Keratinocyte (primary cell): ENCODE measurements at regions not wholly inside any gene's neighbourhood (a gene's known extent, or its start where the extent isn't known, plus 50 kb on each side); places are given as distances from the start of the nearest gene placed in this dataset.

Experiments
- DNase-seq: peaks from one replicate; pipeline ENCODE4 v3.0.0-alpha.2; 2011; ENCODE audit warnings: low read depth, missing footprints, low spot score
- FAIRE-seq: peaks from 2 replicates; lab custom pipeline; 2011; peaks lifted over from hg19 to GRCh38; lab: Jason Lieb, UNC
- H2AFZ ChIP-seq: 2 replicates; pipeline ENCODE4 v1.6.0; 2012; ENCODE audit warnings: low read length, control low read depth, inconsistent platforms; ENCODE audit not compliant: control insufficient read depth
- H3K27ac ChIP-seq: 2 replicates; pipeline ENCODE4 v1.5.1; 2011; ENCODE audit warnings: low read length; ENCODE audit not compliant: control insufficient read depth, insufficient read depth
- H3K27me3 ChIP-seq: 3 replicates; pipeline ENCODE4 v1.6.0; 2011; ENCODE audit warnings: low read length; ENCODE audit not compliant: control insufficient read depth, insufficient read depth; ENCODE audit errors: extremely low read depth
- H3K36me3 ChIP-seq, 2 experiments: 2 replicates in 1 of 2; 3 replicates in 1 of 2; pipeline ENCODE4 v1.5.1; 2011; ENCODE audit warnings: low read length in 2 of 2, mild to moderate bottlenecking in 1 of 2; ENCODE audit not compliant: control insufficient read depth in 2 of 2, insufficient read depth in 2 of 2; ENCODE audit errors: extremely low read depth in 1 of 2
- H3K4me1 ChIP-seq: 3 replicates; pipeline ENCODE4 v1.5.1; 2011; ENCODE audit warnings: low read length; ENCODE audit not compliant: control insufficient read depth, insufficient read depth; ENCODE audit errors: extremely low read depth
- H3K4me2 ChIP-seq: 3 replicates; pipeline ENCODE4 v1.6.0; 2011; ENCODE audit warnings: low read depth, low read length; ENCODE audit not compliant: control insufficient read depth, insufficient read depth; ENCODE audit errors: extremely low read depth
- H3K4me3 ChIP-seq, 3 experiments: fragments of 200-600 bp in 1 of 3; sonication (generic) in 1 of 3; 2 replicates in 2 of 3; 3 replicates in 1 of 3; pipeline ENCODE4 v1.5.1; 2011 to 2016; ENCODE audit warnings: low read length in 3 of 3, mild to moderate bottlenecking in 3 of 3, control low read depth in 2 of 3, inconsistent platforms in 1 of 3, low read depth in 1 of 3, mixed read lengths in 1 of 3, mixed run types in 1 of 3, moderate library complexity in 1 of 3; ENCODE audit not compliant: control insufficient read depth in 2 of 3, insufficient read depth in 2 of 3; ENCODE audit errors: extremely low read depth in 1 of 3
- H3K79me2 ChIP-seq: 2 replicates; pipeline ENCODE4 v1.6.0; 2012; ENCODE audit warnings: low read length; ENCODE audit not compliant: control insufficient read depth, insufficient read depth
- H3K9ac ChIP-seq: 3 replicates; pipeline ENCODE4 v1.6.0; 2011; ENCODE audit warnings: low read length; ENCODE audit not compliant: control insufficient read depth, insufficient read depth; ENCODE audit errors: extremely low read depth
- H3K9me1 ChIP-seq: 3 replicates; pipeline ENCODE4 v1.6.0; 2011; ENCODE audit warnings: low read length; ENCODE audit not compliant: control insufficient read depth, insufficient read depth; ENCODE audit errors: extremely low read depth
- H3K9me3 ChIP-seq: 2 replicates; pipeline ENCODE4 v1.5.1; 2012; ENCODE audit warnings: low read depth, low read length; ENCODE audit not compliant: control insufficient read depth
- H4K20me1 ChIP-seq: 3 replicates; pipeline ENCODE4 v1.6.0; 2011; ENCODE audit warnings: low read length; ENCODE audit not compliant: control insufficient read depth, insufficient read depth; ENCODE audit errors: extremely low read depth
- CTCF ChIP-seq, 3 experiments: IDR thresholded peaks in 1 of 3; conservative IDR thresholded peaks in 1 of 3; optimal IDR thresholded peaks in 1 of 3; 2 replicates in 2 of 3; 3 replicates in 1 of 3; pipeline versions ENCODE3 to v1.5.1; 2011; ENCODE audit warnings: low read length in 3 of 3, mild to moderate bottlenecking in 3 of 3, moderate library complexity in 2 of 3, control low read depth in 1 of 3, inconsistent platforms in 1 of 3; ENCODE audit not compliant: insufficient read depth in 2 of 3; ENCODE audit errors: extremely low read depth in 1 of 3
- EZH2 ChIP-seq: IDR thresholded peaks from one replicate; pipeline ENCODE4 v1.6.1; 2012; ENCODE audit warnings: inconsistent platforms, mild to moderate bottlenecking, low read length, moderate library complexity
- dilution Hi-C: fragments of 300-500 bp; cut with MboI; formaldehyde crosslinking; loops from one replicate; pipeline ENCODE4 v1.7.0; 2020; ENCODE audit warnings: low sequenced_read_pairs; ENCODE audit not compliant: extremely low pct_ligation_motif_present

DNA sequence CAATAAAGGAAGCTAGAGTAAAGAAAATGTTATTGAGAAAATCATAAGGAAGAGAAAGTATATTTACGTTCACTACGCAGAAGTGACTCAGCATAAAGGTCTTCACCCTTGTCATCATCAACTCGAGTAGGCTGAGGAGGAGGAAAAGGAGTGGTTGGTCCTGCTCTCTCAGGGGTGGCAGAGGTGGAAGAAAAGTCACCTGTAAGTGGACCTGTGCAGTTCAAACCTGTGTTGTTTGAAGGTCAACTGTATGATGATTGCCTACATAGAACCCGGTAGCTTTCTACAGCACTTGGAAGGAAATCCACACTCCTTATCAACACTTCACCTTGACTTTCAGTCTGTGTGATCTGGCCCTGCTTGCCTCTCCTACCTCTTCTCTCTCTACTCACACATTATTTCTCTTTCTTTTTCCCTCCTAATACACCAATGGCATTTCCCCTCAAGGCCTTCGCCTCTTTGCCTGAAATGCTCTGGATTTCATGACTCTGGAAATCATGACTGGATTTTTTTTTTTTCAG, 109.3 kb upstream of the CPEB4 start:
- Histone ChIP-seq H3K36me3 (no peaks in the 10 kb centered on the region), H2AFZ (no peak overlapping the region), H3K79me2 (no peaks in the 10 kb centered on the region), H3K4me2 (no peak overlapping the region), H3K9ac (no peak overlapping the region), H3K9me3 (no peaks in the 10 kb centered on the region), H4K20me1 (no peaks in the 10 kb centered on the region), H3K9me1 (no peaks in the 10 kb centered on the region), H3K27ac (no peak overlapping the region), H3K4me1 (peaks cover 15% of the 10 kb centered on the region), H3K27me3 (no peaks in the 10 kb centered on the region), H3K4me3 (no peak overlapping the region)
- DNase-seq (no peak), FAIRE-seq (no peak)
- dilution Hi-C loops, result no loop called here
- no peak for TF ChIP-seq EZH2
- TF ChIP-seq CTCF (optimal IDR thresholded peaks at IDR 0.05 in 1 of 3, IDR thresholded peaks at IDR 0.05 in 1 of 3, conservative IDR thresholded peaks at IDR 0.05 in 1 of 3; ENCODE audit: extremely low read depth in 1 of 3, insufficient read depth in 2 of 3, low read length in 3 of 3), result no peak

- no peak overlapping the region for H3K27ac ChIP-seq
These were observed 107.6 kb upstream of the CPEB4 start for GRCh38 chr5:173780235-173781234.

More at GRCh38 chr5:173780235-173781234, 107.6 kb upstream of the CPEB4 start:
- H3K79me2 ChIP-seq, result no peaks in the 10 kb centered on the region
- H2AFZ ChIP-seq, result no peak overlapping the region
- dilution Hi-C loops, result no loop called here
- no peak overlapping the region for H3K9ac ChIP-seq
- no peaks in the 10 kb centered on the region for H3K9me1 ChIP-seq
- TF ChIP-seq CTCF (optimal IDR thresholded peaks at IDR 0.05 in 1 of 3, IDR thresholded peaks at IDR 0.05 in 1 of 3, conservative IDR thresholded peaks at IDR 0.05 in 1 of 3; ENCODE audit: extremely low read depth in 1 of 3, insufficient read depth in 2 of 3, low read length in 3 of 3), result no peak
- FAIRE-seq (no peak), DNase-seq (no peak)
- no peaks in the 10 kb centered on the region for H3K36me3 ChIP-seq
- H3K4me2 ChIP-seq, result no peak overlapping the region
- H3K9me3 ChIP-seq, result no peaks in the 10 kb centered on the region
- no peak overlapping the region for H3K4me3 ChIP-seq
- no peaks in the 10 kb centered on the region for H3K27me3 ChIP-seq
- peaks cover 15% of the 10 kb centered on the region for H3K4me1 ChIP-seq
- H4K20me1 ChIP-seq, result no peaks in the 10 kb centered on the region
